Fibroblast of lung (primary cell): ENCODE measurements at regions not wholly inside any gene's neighbourhood (a gene's known extent, or its start where the extent isn't known, plus 50 kb on each side); places are given as distances from the start of the nearest gene placed in this dataset.

Source experiments
- DNase-seq, 2 donors: peaks; one replicate each; pipeline versions ENCODE4 v3.0.0 to v3.0.0-alpha.2; 2010; ENCODE audit warnings: low read depth in 2 of 2
- H2AFZ ChIP-seq: 2 replicates; pipeline ENCODE4 v1.5.1; 2012; ENCODE audit warnings: low read length, control low read depth, inconsistent platforms
- H3K27ac ChIP-seq: 2 replicates; pipeline ENCODE4 v1.5.1; 2011; ENCODE audit warnings: low read length, control low read depth; ENCODE audit not compliant: insufficient read depth
- H3K27me3 ChIP-seq: 2 replicates; pipeline ENCODE4 v1.5.1; 2011; ENCODE audit warnings: mild to moderate bottlenecking, low read length; ENCODE audit not compliant: control insufficient read depth, insufficient read depth
- H3K36me3 ChIP-seq: 2 replicates; pipeline ENCODE4 v1.5.1; 2011; ENCODE audit warnings: low read length; ENCODE audit not compliant: control insufficient read depth, insufficient read depth
- H3K4me1 ChIP-seq: 2 replicates; pipeline ENCODE4 v1.5.1; 2011; ENCODE audit warnings: low read length; ENCODE audit not compliant: control insufficient read depth, insufficient read depth; ENCODE audit errors: extremely low read depth
- H3K4me2 ChIP-seq: 2 replicates; pipeline ENCODE4 v1.5.1; 2011; ENCODE audit warnings: low read length, control low read depth; ENCODE audit not compliant: insufficient read depth; ENCODE audit errors: extremely low read depth
- H3K4me3 ChIP-seq, 4 experiments: fragments of 200-600 bp in 1 of 4; sonication (generic) in 1 of 4; replicated peaks in 1 of 4; 2 replicates each; pipeline ENCODE4 v1.5.1; 2011 to 2016; ENCODE audit warnings: low read length in 4 of 4, low read depth in 3 of 4, mild to moderate bottlenecking in 3 of 4, control low read depth in 2 of 4, inconsistent platforms in 1 of 4, mixed read lengths in 1 of 4; ENCODE audit not compliant: insufficient read depth in 1 of 4; ENCODE audit errors: control extremely low read depth in 1 of 4
- H3K79me2 ChIP-seq: 2 replicates; pipeline ENCODE4 v1.5.1; 2012; ENCODE audit warnings: mild to moderate bottlenecking, low read length, inconsistent platforms; ENCODE audit not compliant: control insufficient read depth, insufficient read depth
- H3K9ac ChIP-seq: 2 replicates; pipeline ENCODE4 v1.5.1; 2011; ENCODE audit warnings: mild to moderate bottlenecking, low read length, control low read depth; ENCODE audit not compliant: insufficient read depth
- H3K9me3 ChIP-seq: 2 replicates; pipeline ENCODE4 v1.5.1; 2012; ENCODE audit warnings: low read depth, low read length; ENCODE audit not compliant: control insufficient read depth, insufficient read depth
- H4K20me1 ChIP-seq: 2 replicates; pipeline ENCODE4 v1.5.1; 2011; ENCODE audit warnings: low read length; ENCODE audit not compliant: control insufficient read depth, insufficient read depth; ENCODE audit errors: extremely low read depth
- CTCF ChIP-seq, 2 donors: IDR thresholded peaks in 1 of 2; conservative IDR thresholded peaks in 1 of 2; 1 replicate in 1 of 2; 2 replicates in 1 of 2; pipeline ENCODE4 v1.5.1; 2011 to 2012; ENCODE audit warnings: low read length in 2 of 2, control low read depth in 1 of 2, inconsistent platforms in 1 of 2, low read depth in 1 of 2, mild to moderate bottlenecking in 1 of 2
- EZH2 ChIP-seq: IDR thresholded peaks from 2 replicates; pipeline ENCODE4 v1.5.1; 2012; ENCODE audit warnings: low read length, control low read depth, mild to moderate bottlenecking; ENCODE audit errors: missing control alignments

GRCh38 chr1:103911450-103911849, 161.8 kb downstream of the AMY1C start:
- Histone ChIP-seq H3K4me3 (no peak overlapping the region), H2AFZ (no peak overlapping the region), H3K9ac (no peak overlapping the region), H3K4me1 (no peaks in the 10 kb centered on the region), H3K27me3 (no peaks in the 10 kb centered on the region), H3K27ac (no peak overlapping the region), H3K36me3 (no peaks in the 10 kb centered on the region), H3K4me2 (no peak overlapping the region), H4K20me1 (no peaks in the 10 kb centered on the region), H3K9me3 (no peaks in the 10 kb centered on the region), H3K79me2 (no peaks in the 10 kb centered on the region)
- TF ChIP-seq CTCF (conservative IDR thresholded peaks at IDR 0.05 in 1 of 2, IDR thresholded peaks at IDR 0.05 in 1 of 2; ENCODE audit: low read depth in 1 of 2, low read length in 2 of 2) (no peak), EZH2 (no peak)
- DNase-seq, result no peak

DNA sequence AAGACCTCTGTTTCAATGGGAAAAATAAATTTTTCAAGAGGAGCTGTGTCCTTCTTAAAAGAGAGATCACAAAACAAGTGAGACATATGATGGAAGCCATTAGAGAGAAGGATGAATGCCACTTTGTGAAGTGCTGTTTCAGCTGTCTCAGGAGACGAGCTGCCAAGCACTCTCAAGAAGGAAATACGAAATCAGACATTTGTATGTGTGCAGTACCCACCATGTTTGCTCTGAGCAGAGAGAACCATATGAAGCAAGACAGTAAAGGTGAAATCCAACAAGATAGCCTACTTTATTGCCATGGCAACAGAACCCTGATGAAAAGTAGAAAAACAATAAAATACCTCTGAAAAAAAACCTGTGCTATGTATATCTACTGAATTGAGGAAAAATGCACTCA, 168.1 kb downstream of the AMY1C start:
- Histone ChIP-seq H3K27ac (no peak overlapping the region), H3K79me2 (no peaks in the 10 kb centered on the region), H3K4me1 (no peaks in the 10 kb centered on the region), H3K9me3 (no peaks in the 10 kb centered on the region), H3K27me3 (no peaks in the 10 kb centered on the region), H3K36me3 (no peaks in the 10 kb centered on the region), H4K20me1 (no peaks in the 10 kb centered on the region), H3K9ac (no peak overlapping the region), H3K4me2 (no peak overlapping the region), H3K4me3 (no peak overlapping the region), H2AFZ (no peak overlapping the region)
- no peak for DNase-seq
- no peak for TF ChIP-seq EZH2
- no peak for TF ChIP-seq CTCF (conservative IDR thresholded peaks at IDR 0.05 in 1 of 2, IDR thresholded peaks at IDR 0.05 in 1 of 2; ENCODE audit: low read depth in 1 of 2, low read length in 2 of 2)

GRCh38 chr1:103931891-103932290, 182.2 kb downstream of the AMY1C start:
- no peak for TF ChIP-seq EZH2
- no peak for TF ChIP-seq CTCF (conservative IDR thresholded peaks at IDR 0.05 in 1 of 2, IDR thresholded peaks at IDR 0.05 in 1 of 2; ENCODE audit: low read depth in 1 of 2, low read length in 2 of 2)
- H3K79me2 ChIP-seq, result no peaks in the 10 kb centered on the region

More at GRCh38 chr1:103931891-103932290, 182.2 kb downstream of the AMY1C start:
- no peaks in the 10 kb centered on the region for H3K27me3 ChIP-seq
- no peak overlapping the region for H3K27ac ChIP-seq
- H3K9me3 ChIP-seq, result no peaks in the 10 kb centered on the region
- no peak overlapping the region for H3K9ac ChIP-seq
- H3K4me1 ChIP-seq, result no peaks in the 10 kb centered on the region
- no peak overlapping the region for H3K4me3 ChIP-seq
- DNase-seq, result no peak
- no peak overlapping the region for H2AFZ ChIP-seq
- H4K20me1 ChIP-seq, result no peaks in the 10 kb centered on the region
- H3K4me2 ChIP-seq, result no peak overlapping the region
- H3K36me3 ChIP-seq, result no peaks in the 10 kb centered on the region
